ENCODE measurements at regions not wholly inside any gene's neighbourhood (a gene's known extent, or its start where the extent isn't known, plus 50 kb on each side); places are given as distances from the start of the nearest gene placed in this dataset.

GRCh38 chr5:54859316-54859715, 126.1 kb downstream of the ESM1 start:
- DNase-seq (ENCODE audit: extremely low read depth, low read depth, low spot score), result no peak

- no peak for DNase-seq (ENCODE audit: extremely low read depth, low read depth, low spot score)
Measured at GRCh38 chr5:54854883-54855581, 130.4 kb downstream of the ESM1 start.

- DNase-seq (ENCODE audit: extremely low read depth, low read depth, low spot score), result no peak
Measured at GRCh38 chr5:54852007-54852406, 133.4 kb downstream of the ESM1 start.

GRCh38 chr5:54851449-54851848, 133.9 kb downstream of the ESM1 start:
- no peak for DNase-seq (ENCODE audit: extremely low read depth, low read depth, low spot score)

- DNase-seq (ENCODE audit: extremely low read depth, low read depth, low spot score), result no peak
Measured at GRCh38 chr5:54848581-54848980, 136.8 kb downstream of the ESM1 start.

- no peak for DNase-seq (ENCODE audit: extremely low read depth, low read depth, low spot score)
Measured at GRCh38 chr5:54845567-54845941, 139.8 kb downstream of the ESM1 start.

- peak; percentile 61 for DNase-seq (ENCODE audit: extremely low read depth, low read depth, low spot score)
Measured at GRCh38 chr5:54844905-54845566, 140.4 kb downstream of the ESM1 start.

- no peak for DNase-seq (ENCODE audit: extremely low read depth, low read depth, low spot score)
Measured at GRCh38 chr5:54844266-54844665, 141.1 kb downstream of the ESM1 start.

- DNase-seq (ENCODE audit: extremely low read depth, low read depth, low spot score), result no peak
Measured at GRCh38 chr5:54841481-54841880, 143.9 kb downstream of the ESM1 start.

GRCh38 chr5:54838843-54839242, 146.6 kb downstream of the ESM1 start:
- no peak for DNase-seq (ENCODE audit: extremely low read depth, low read depth, low spot score)

GRCh38 chr5:54837981-54838380, 147.4 kb downstream of the ESM1 start:
- DNase-seq (ENCODE audit: extremely low read depth, low read depth, low spot score), result no peak

GRCh38 chr5:54837093-54837492, 148.3 kb downstream of the ESM1 start:
- DNase-seq (ENCODE audit: extremely low read depth, low read depth, low spot score), result no peak

GRCh38 chr5:54835647-54836046, 149.7 kb downstream of the ESM1 start:
- no peak for DNase-seq (ENCODE audit: extremely low read depth, low read depth, low spot score)

GRCh38 chr5:54834121-54834842, 151.1 kb downstream of the ESM1 start:
- DNase-seq (ENCODE audit: extremely low read depth, low read depth, low spot score), result no peak

GRCh38 chr5:54833590-54833989, 151.8 kb downstream of the ESM1 start:
- no peak for DNase-seq (ENCODE audit: extremely low read depth, low read depth, low spot score)

GRCh38 chr5:54832858-54833257, 152.5 kb downstream of the ESM1 start:
- no peak for DNase-seq (ENCODE audit: extremely low read depth, low read depth, low spot score)

GRCh38 chr5:54832045-54832444, 153.3 kb downstream of the ESM1 start:
- DNase-seq (ENCODE audit: extremely low read depth, low read depth, low spot score), result no peak

- no peak for DNase-seq (ENCODE audit: extremely low read depth, low read depth, low spot score)
Measured at GRCh38 chr5:54831233-54831632, 154.2 kb downstream of the ESM1 start.

GRCh38 chr5:54829676-54830535, 155.5 kb downstream of the ESM1 start:
- DNase-seq (ENCODE audit: extremely low read depth, low read depth, low spot score), result no peak

GRCh38 chr5:54829102-54829501, 156.3 kb downstream of the ESM1 start:
- DNase-seq (ENCODE audit: extremely low read depth, low read depth, low spot score), result no peak

- DNase-seq (ENCODE audit: extremely low read depth, low read depth, low spot score), result no peak
Measured at GRCh38 chr5:54828151-54828550, 157.2 kb downstream of the ESM1 start.
